Kidney (tissue), 13 donors: ENCODE measurements at regions not wholly inside any gene's neighbourhood (a gene's known extent, or its start where the extent isn't known, plus 50 kb on each side); places are given as distances from the start of the nearest gene placed in this dataset.

Experiments used
- DNase-seq, 5 donors: peaks; one replicate each; pipeline ENCODE4 v3.0.0-alpha.2; 2013 to 2020
- FAIRE-seq: peaks from 2 replicates; lab custom pipeline; 2012; peaks lifted over from hg19 to GRCh38; lab: Jason Lieb, UNC
- H3K27ac ChIP-seq, 2 donors: one replicate each; pipeline ENCODE4 v1.7.0; 2013; ENCODE audit warnings: low read depth in 2 of 2, low read length in 2 of 2, inconsistent platforms in 1 of 2
- H3K27me3 ChIP-seq: one replicate; pipeline ENCODE4 v1.7.1; 2013; ENCODE audit warnings: low read length, inconsistent platforms; ENCODE audit not compliant: control insufficient read depth, insufficient read depth
- H3K36me3 ChIP-seq, 3 donors: one replicate each; pipeline versions ENCODE4 v1.7.0 to v1.7.1; 2013; ENCODE audit warnings: low read length in 3 of 3, control low read depth in 1 of 3, inconsistent platforms in 1 of 3; ENCODE audit not compliant: insufficient read depth in 3 of 3, control insufficient read depth in 2 of 3
- H3K4me1 ChIP-seq, 3 donors: one replicate each; pipeline versions ENCODE4 v1.7.0 to v1.7.1; 2013; ENCODE audit warnings: low read length in 3 of 3, inconsistent platforms in 1 of 3, low read depth in 1 of 3; ENCODE audit not compliant: control insufficient read depth in 2 of 3, insufficient read depth in 2 of 3
- H3K4me3 ChIP-seq, 3 donors: one replicate each; pipeline versions ENCODE4 v1.7.0 to v1.8.1; 2013; ENCODE audit warnings: low read length in 3 of 3, control low read depth in 1 of 3, inconsistent platforms in 1 of 3
- H3K9ac ChIP-seq, 3 donors: one replicate each; pipeline versions ENCODE4 v1.7.0 to v1.7.1; 2013; ENCODE audit warnings: low read length in 3 of 3, control low read depth in 1 of 3, inconsistent platforms in 1 of 3
- H3K9me3 ChIP-seq, 3 donors: one replicate each; pipeline versions ENCODE4 v1.7.0 to v1.7.1; 2013; ENCODE audit warnings: low read length in 3 of 3, control low read depth in 1 of 3, inconsistent platforms in 1 of 3; ENCODE audit not compliant: control insufficient read depth in 2 of 3, insufficient read depth in 1 of 3
- intact Hi-C: fragments of 100-400 bp; cut with DNase I; formaldehyde crosslinking; loops from one replicate; pipeline ENCODE4 v1.11.1; 2022
- TF ChIP-seq, protein P1 (sequence below): IDR thresholded peaks from 3 replicates; pipeline ENCODE4 v1.5.1; 2012; ENCODE audit warnings: mild to moderate bottlenecking, moderate library complexity, borderline replicate concordance; ENCODE audit not compliant: insufficient read depth; ENCODE audit errors: extremely low read depth
- donor health status: control.
- donor health status: control.
- donor health status: control.
- donor health status: control.
- donor health status: control.
- donor health status: DM: yes; HTN: yes; CAD: no.
- donor health status: Normal renal cell carcinoma (clear cell type).

DNA sequence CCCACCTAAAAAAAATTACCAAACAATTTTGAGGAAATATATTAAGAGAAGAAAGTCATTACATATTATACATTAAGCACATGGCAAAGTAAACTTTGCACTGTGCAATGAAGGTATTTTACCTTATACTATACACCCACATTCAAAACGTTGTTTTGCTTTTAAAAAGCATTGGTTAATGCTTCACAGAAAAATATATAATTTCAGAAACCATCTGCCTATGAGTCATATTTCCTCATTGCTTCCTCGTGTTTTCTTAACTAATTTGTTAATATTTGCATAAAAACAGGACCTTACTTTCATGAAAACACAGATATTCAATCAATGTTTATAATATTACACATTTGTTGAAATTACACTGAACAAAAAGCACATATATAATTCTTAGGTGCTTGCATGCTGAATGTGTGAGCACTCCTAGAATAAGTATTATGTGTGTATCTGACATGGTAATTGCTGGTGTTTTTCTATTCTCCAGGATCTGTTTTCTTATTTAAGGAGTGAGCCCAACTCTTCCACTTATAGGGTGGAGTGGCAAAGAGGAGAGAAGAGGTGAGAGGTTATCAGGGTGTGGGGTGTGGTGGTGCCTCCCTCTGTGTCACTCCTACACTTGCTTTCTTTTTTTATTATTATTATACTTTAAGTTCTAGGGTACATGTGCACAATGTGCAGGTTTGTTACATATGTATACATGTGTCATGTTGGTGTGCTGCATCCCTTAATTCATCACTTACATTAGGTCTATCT is 95.1 kb upstream of the IQCM start:
- H3K9me3 ChIP-seq, result no peaks in the 10 kb centered on the region
- H3K27ac ChIP-seq, result no peak overlapping the region
- H3K9ac ChIP-seq, result no peak overlapping the region
- no peaks in the 10 kb centered on the region for H3K27me3 ChIP-seq
- H3K4me1 ChIP-seq, result no peaks in the 10 kb centered on the region
- TF ChIP-seq, protein P1, sequence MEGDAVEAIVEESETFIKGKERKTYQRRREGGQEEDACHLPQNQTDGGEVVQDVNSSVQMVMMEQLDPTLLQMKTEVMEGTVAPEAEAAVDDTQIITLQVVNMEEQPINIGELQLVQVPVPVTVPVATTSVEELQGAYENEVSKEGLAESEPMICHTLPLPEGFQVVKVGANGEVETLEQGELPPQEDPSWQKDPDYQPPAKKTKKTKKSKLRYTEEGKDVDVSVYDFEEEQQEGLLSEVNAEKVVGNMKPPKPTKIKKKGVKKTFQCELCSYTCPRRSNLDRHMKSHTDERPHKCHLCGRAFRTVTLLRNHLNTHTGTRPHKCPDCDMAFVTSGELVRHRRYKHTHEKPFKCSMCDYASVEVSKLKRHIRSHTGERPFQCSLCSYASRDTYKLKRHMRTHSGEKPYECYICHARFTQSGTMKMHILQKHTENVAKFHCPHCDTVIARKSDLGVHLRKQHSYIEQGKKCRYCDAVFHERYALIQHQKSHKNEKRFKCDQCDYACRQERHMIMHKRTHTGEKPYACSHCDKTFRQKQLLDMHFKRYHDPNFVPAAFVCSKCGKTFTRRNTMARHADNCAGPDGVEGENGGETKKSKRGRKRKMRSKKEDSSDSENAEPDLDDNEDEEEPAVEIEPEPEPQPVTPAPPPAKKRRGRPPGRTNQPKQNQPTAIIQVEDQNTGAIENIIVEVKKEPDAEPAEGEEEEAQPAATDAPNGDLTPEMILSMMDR, result no peak
- intact Hi-C loops, result no loop called here
- FAIRE-seq, result no peak
- no peak overlapping the region for H3K4me3 ChIP-seq
- no peak for DNase-seq
- no peaks in the 10 kb centered on the region for H3K36me3 ChIP-seq

- FAIRE-seq (no peak), DNase-seq (no peak)
- intact Hi-C loops, result no loop called here
- no peaks in the 10 kb centered on the region for H3K4me1 ChIP-seq
- H3K27ac ChIP-seq, result no peak overlapping the region
- H3K9ac ChIP-seq, result no peak overlapping the region
- H3K9me3 ChIP-seq, result no peaks in the 10 kb centered on the region
- no peak overlapping the region for H3K4me3 ChIP-seq
- TF ChIP-seq, protein P1, result no peak
- H3K36me3 ChIP-seq, result no peaks in the 10 kb centered on the region
- H3K27me3 ChIP-seq, result no peaks in the 10 kb centered on the region
Measured at GRCh38 chr4:149911354-149911753, 95.7 kb upstream of the IQCM start.

DNA sequence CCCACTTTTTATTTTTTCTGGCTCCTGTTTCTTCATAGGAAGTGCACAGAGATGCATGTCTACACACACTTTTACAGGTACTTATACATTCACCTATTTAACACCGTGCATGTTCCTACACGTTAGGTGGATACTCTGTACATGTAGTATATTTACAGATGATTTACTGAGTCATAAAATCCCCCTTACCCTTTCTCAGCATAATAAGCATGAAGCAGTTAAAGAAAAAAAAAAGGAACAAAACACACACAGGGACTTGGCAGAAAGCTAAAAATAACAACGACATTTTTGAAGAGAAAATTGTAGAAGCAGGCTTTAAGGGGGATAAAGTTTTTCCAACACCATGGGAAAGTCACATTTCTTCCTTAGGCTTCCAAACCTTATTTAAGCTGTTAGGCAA is 96.4 kb upstream of the IQCM start:
- H3K4me3 ChIP-seq, result no peak overlapping the region

More for the DNA sequence above, 96.4 kb upstream of the IQCM start:
- TF ChIP-seq, protein P1, result no peak
- Histone ChIP-seq H3K9ac (no peak overlapping the region), H3K36me3 (no peaks in the 10 kb centered on the region), H3K27me3 (no peaks in the 10 kb centered on the region), H3K9me3 (no peaks in the 10 kb centered on the region), H3K27ac (no peak overlapping the region), H3K4me1 (no peaks in the 10 kb centered on the region)
- DNase-seq, result peak in 2 of 5 donors; percentile 42 to 79
- no peak for FAIRE-seq
- intact Hi-C loops, result no loop called here
